Right lobe of liver (tissue), 6 donors: ENCODE measurements at regions not wholly inside any gene's neighbourhood (a gene's known extent, or its start where the extent isn't known, plus 50 kb on each side); places are given as distances from the start of the nearest gene placed in this dataset.
A peak's percentile ranks its signal among the peaks of the same experiment; 100 is the strongest.

Source experiments
- ATAC-seq, 4 donors: fragments of 200-7000 bp; cut with Tn5 transposase; one replicate each; pipeline ENCODE4 v1.9.1; 2020; ENCODE audit warnings: mild to moderate bottlenecking in 4 of 4, moderate library complexity in 4 of 4
- DNase-seq, 3 donors: peaks; one replicate each; pipeline ENCODE4 v3.0.0-alpha.2; 2020
- H3K27ac ChIP-seq, 3 donors: fragments of 200-600 bp; one replicate each; pipeline ENCODE4 v1.8.0; 2022
- H3K27me3 ChIP-seq, 2 donors: fragments of 200-600 bp; one replicate each; pipeline ENCODE4 v1.8.0; 2022
- H3K36me3 ChIP-seq, 4 donors: fragments of 200-600 bp; sonication (generic) in 1 of 4; one replicate each; pipeline versions ENCODE4 v1.5.1 to v1.8.0; 2017 to 2022; ENCODE audit warnings: control low read depth in 1 of 4
- H3K4me1 ChIP-seq, 4 donors: fragments of 200-600 bp; sonication (generic) in 1 of 4; one replicate each; pipeline versions ENCODE4 v1.5.1 to v1.8.0; 2017 to 2022; ENCODE audit warnings: control low read depth in 1 of 4
- H3K4me3 ChIP-seq, 3 donors: fragments of 200-600 bp; one replicate each; pipeline ENCODE4 v1.8.0; 2022
- H3K9me3 ChIP-seq, 4 donors: fragments of 200-600 bp; sonication (generic) in 1 of 4; one replicate each; pipeline versions ENCODE4 v1.5.1 to v1.8.0; 2017 to 2022; ENCODE audit warnings: control low read depth in 1 of 4
- CTCF ChIP-seq, 4 donors: fragments of 200-600 bp in 3 of 4; fragments of 450-650 bp in 1 of 4; IDR thresholded peaks; one replicate each; pipeline versions ENCODE4 v1.5.1 to v1.8.0; 2016 to 2022; ENCODE audit warnings: antibody characterized with exemption in 4 of 4, mild to moderate bottlenecking in 2 of 4
- POLR2A ChIP-seq: fragments of 450-650 bp; IDR thresholded peaks from one replicate; pipeline ENCODE4 v1.6.1; 2017; ENCODE audit warnings: antibody characterized with exemption, mild to moderate bottlenecking
- WGBS: methylation state at CpG from one replicate; pipeline ENCODE4 v1.1.6; 2018; ENCODE audit warnings: low coverage, low lambda C conversion rate; ENCODE audit not compliant: insufficient coverage; ENCODE audit errors: missing lambda C conversion rate; 5-methylcytosine and 5-hydroxymethylcytosine counted together
- intact Hi-C, 2 donors: fragments of 100-400 bp; cut with DNase I; formaldehyde crosslinking; loops; one replicate each; pipeline versions ENCODE4 v1.11.2 to v1.14.1; 2022
- donor health status: DM: no; HTN: yes; CAD: no.
- donor health status: DM: no; HTN: no; CAD: no.
- donor health status: DM: no; HTN: no; CAD: no.
- donor health status: DM: no; HTN: yes; CAD: no.
- donor health status: DM: no; HTN: yes; CAD: no.

GRCh38 chr11:104705490-104706190, 192.6 kb downstream of the CASP12 start:
- WGBS: 18% methylated on average over 4 of the region's 4 CpGs
- H3K4me3 ChIP-seq: no peak overlapping the region
- no peaks in the 10 kb centered on the region for H3K27me3 ChIP-seq
- H3K9me3 ChIP-seq: no peaks in the 10 kb centered on the region
- intact Hi-C loops: no loop called here
- H3K4me1 ChIP-seq: no peaks in the 10 kb centered on the region
- no peaks in the 10 kb centered on the region for H3K36me3 ChIP-seq
- TF ChIP-seq CTCF (IDR thresholded peaks at IDR 0.05): no peak
- no peak for TF ChIP-seq POLR2A
- H3K27ac ChIP-seq: peak overlapping the region in 1 of 3 donors; percentile 25
- DNase-seq: peak in 1 of 3 donors; percentile 50
- peak; percentile 78 to 90 (median 83) for ATAC-seq

DNA sequence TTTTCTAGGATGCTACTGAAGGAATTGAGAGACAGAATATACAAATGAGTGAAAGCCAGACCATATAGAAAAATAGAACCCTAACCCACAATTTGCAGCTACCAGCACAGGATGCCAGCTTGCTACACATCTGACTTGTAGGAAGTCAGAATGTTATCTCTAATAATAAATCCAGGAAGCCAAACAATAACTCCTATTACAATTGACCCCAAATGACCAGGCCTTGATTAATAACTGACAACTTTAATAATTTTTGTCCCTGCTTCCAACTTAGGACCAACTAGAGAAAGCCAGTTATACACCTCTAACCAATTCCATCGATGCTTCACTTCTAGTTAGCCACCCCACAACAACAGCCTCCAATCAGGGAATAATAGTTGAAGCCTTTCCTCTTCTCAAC, 193.4 kb downstream of the CASP12 start:
- H3K4me3 ChIP-seq: no peak overlapping the region
- H3K9me3 ChIP-seq: no peaks in the 10 kb centered on the region
- no peak for TF ChIP-seq CTCF (IDR thresholded peaks at IDR 0.05)
- no peak for TF ChIP-seq POLR2A
- intact Hi-C loops: no loop called here
- no peak for DNase-seq
- 44% methylated on average over 1 of the region's 1 CpG for WGBS
- H3K4me1 ChIP-seq: no peaks in the 10 kb centered on the region
- no peaks in the 10 kb centered on the region for H3K27me3 ChIP-seq
- H3K27ac ChIP-seq: no peak overlapping the region
- no peak for ATAC-seq
- no peaks in the 10 kb centered on the region for H3K36me3 ChIP-seq

GRCh38 chr11:104704146-104704830, 194.0 kb downstream of the CASP12 start:
- Histone ChIP-seq H3K27me3 (no peaks in the 10 kb centered on the region), H3K4me1 (no peaks in the 10 kb centered on the region), H3K27ac (no peak overlapping the region), H3K36me3 (no peaks in the 10 kb centered on the region), H3K4me3 (no peak overlapping the region), H3K9me3 (no peaks in the 10 kb centered on the region)
- DNase-seq (no peak), ATAC-seq (no peak)
- 53% methylated on average over 2 of the region's 2 CpGs for WGBS
- intact Hi-C loops: no loop called here
- TF ChIP-seq CTCF (IDR thresholded peaks at IDR 0.05) (no peak), POLR2A (no peak)

DNA sequence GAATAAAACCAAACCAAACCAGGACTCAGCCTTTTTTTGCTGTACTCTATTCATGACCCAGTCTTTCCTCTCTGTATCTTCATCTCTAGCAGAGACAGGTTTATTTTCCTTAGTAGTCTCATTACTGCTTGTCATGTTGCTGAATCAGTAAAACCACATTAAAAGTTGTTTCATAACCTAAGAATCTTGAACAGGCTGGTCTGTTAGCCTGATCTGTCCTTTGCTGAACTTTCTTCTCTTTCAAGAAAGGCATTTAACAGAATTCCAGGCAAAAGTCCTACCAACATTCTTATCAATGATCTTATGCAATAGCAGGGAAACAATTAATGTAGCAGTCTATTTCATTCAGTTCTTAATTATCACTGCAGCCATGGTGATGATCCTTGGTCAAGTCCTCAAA, 197.7 kb downstream of the CASP12 start:
- Histone ChIP-seq H3K4me3 (no peak overlapping the region), H3K36me3 (no peaks in the 10 kb centered on the region), H3K4me1 (no peaks in the 10 kb centered on the region), H3K27ac (no peak overlapping the region), H3K9me3 (no peaks in the 10 kb centered on the region), H3K27me3 (no peaks in the 10 kb centered on the region)
- ATAC-seq: no peak
- TF ChIP-seq POLR2A (no peak), CTCF (IDR thresholded peaks at IDR 0.05) (no peak)
- no peak for DNase-seq
- intact Hi-C loops: no loop called here
